GM12873 (cell line): ENCODE measurements at regions not wholly inside any gene's neighbourhood (a gene's known extent, or its start where the extent isn't known, plus 50 kb on each side); places are given as distances from the start of the nearest gene placed in this dataset.

Experiments
- CTCF ChIP-seq: IDR thresholded peaks from 2 replicates; pipeline ENCODE4 v1.5.1; 2012; ENCODE audit warnings: low read depth, mild to moderate bottlenecking, moderate library complexity, low read length, control low read depth; ENCODE audit not compliant: insufficient read depth; ENCODE audit errors: missing control alignments

- no peak for TF ChIP-seq CTCF
Observed at GRCh38 chr9:88635151-88635550, 100.2 kb downstream of the NXNL2 start.

- no peak for TF ChIP-seq CTCF
Observed at GRCh38 chr9:88641456-88642240, 106.7 kb downstream of the NXNL2 start.

- no peak for TF ChIP-seq CTCF
Observed at GRCh38 chr9:88642336-88642735, 107.4 kb downstream of the NXNL2 start.

GRCh38 chr9:88643931-88644330 lies 109.0 kb downstream of the NXNL2 start:
- TF ChIP-seq CTCF, result no peak

- TF ChIP-seq CTCF, result no peak
Observed at GRCh38 chr9:88645172-88645878, 110.3 kb downstream of the NXNL2 start.

- TF ChIP-seq CTCF, result no peak
Observed at GRCh38 chr9:88645879-88646199, 110.9 kb downstream of the NXNL2 start.

- no peak for TF ChIP-seq CTCF
Observed at GRCh38 chr9:88646539-88647300, 111.7 kb downstream of the NXNL2 start.
